Heart left ventricle (tissue), 16 donors: ENCODE measurements at regions not wholly inside any gene's neighbourhood (a gene's known extent, or its start where the extent isn't known, plus 50 kb on each side); places are given as distances from the start of the nearest gene placed in this dataset.

Source experiments
- ATAC-seq, 4 donors: fragments of 200-7000 bp; cut with Tn5 transposase; one replicate each; pipeline ENCODE4 v1.9.1; 2020 to 2022; ENCODE audit warnings: moderate library complexity in 4 of 4, mild to moderate bottlenecking in 3 of 4, moderate number of reproducible peaks in 1 of 4
- DNase-seq, 5 donors: peaks; one replicate each; pipeline ENCODE4 v3.0.0-alpha.2; 2020
- H3K27ac ChIP-seq, 12 donors: fragments of 200-600 bp; sonication (generic) in 4 of 12; one replicate each; pipeline versions ENCODE4 v1.5.0 to v1.8.0; 2016 to 2022; ENCODE audit warnings: mild to moderate bottlenecking in 2 of 12
- H3K27me3 ChIP-seq, 9 donors: fragments of 200-600 bp; sonication (generic) in 2 of 9; one replicate each; pipeline versions ENCODE4 v1.5.1 to v1.8.0; 2016 to 2022; ENCODE audit warnings: mild to moderate bottlenecking in 3 of 9
- H3K36me3 ChIP-seq, 9 donors: fragments of 200-600 bp; sonication (generic) in 2 of 9; one replicate each; pipeline versions ENCODE4 v1.5.0 to v1.8.0; 2018 to 2022; ENCODE audit warnings: mild to moderate bottlenecking in 2 of 9
- H3K4me1 ChIP-seq, 12 donors: fragments of 200-600 bp; sonication (generic) in 4 of 12; one replicate each; pipeline versions ENCODE4 v1.5.0 to v1.8.0; 2016 to 2022; ENCODE audit warnings: mild to moderate bottlenecking in 3 of 12
- H3K4me3 ChIP-seq, 12 donors: fragments of 200-600 bp; sonication (generic) in 4 of 12; one replicate each; pipeline versions ENCODE4 v1.5.0 to v1.8.0; 2017 to 2022; ENCODE audit warnings: mild to moderate bottlenecking in 9 of 12, moderate library complexity in 4 of 12
- H3K9me3 ChIP-seq, 12 donors: fragments of 200-600 bp; sonication (generic) in 4 of 12; one replicate each; pipeline versions ENCODE4 v1.5.0 to v1.8.0; 2016 to 2022; ENCODE audit warnings: mild to moderate bottlenecking in 1 of 12
- CTCF ChIP-seq, 12 donors: fragments of 200-600 bp; sonication (generic) in 4 of 12; IDR thresholded peaks; one replicate each; pipeline versions ENCODE4 v1.5.0 to v1.8.0; 2018 to 2022; ENCODE audit warnings: antibody characterized with exemption in 12 of 12, mild to moderate bottlenecking in 5 of 12
- POLR2A ChIP-seq, 2 donors: fragments of 450-650 bp; IDR thresholded peaks; one replicate each; pipeline ENCODE4 v1.6.1; 2017; ENCODE audit warnings: antibody characterized with exemption in 2 of 2, mild to moderate bottlenecking in 2 of 2, moderate library complexity in 2 of 2
- WGBS, 4 donors: extraction: QIAGEN DNeasy Blood & Tissue Kit in 2 of 4; methylation state at CpG; one replicate each; pipeline versions ENCODE4 v1.1.5 to v1.1.7; 2013 to 2018; 5-methylcytosine and 5-hydroxymethylcytosine counted together
- intact Hi-C, 10 donors: fragments of 100-400 bp; cut with DNase I; formaldehyde crosslinking; loops; one replicate each; pipeline versions ENCODE4 v1.11.1 to v1.14.2; 2022
- donor health status: ischemic (EF 13 %, LVEDD 7.1; RV severe dilation, severe dysfunction).
- donor health status: healthy with polysubstance abuse.
- donor health status: DM: no; HTN: yes; CAD: no.
- donor health status: DM: no; HTN: no; CAD: no.
- donor health status: ischemic (EF 25% LVEDD 6.9; RV normal size, moderate dysfunction).
- donor health status: ischemic (EF 25% LVEDD 5.7; RV mildly dilated, moderate dysfunction).
- donor health status: healthy.
- donor health status: DM: yes; HTN: yes; CAD: no.
- donor health status: ischemic (EF 35%, LVEDD 5.7; RV mildly dilated, moderate dysfunction).
- donor health status: nonischemic (EF 11% LVEDD 7.7; RV severe dilation, severe dysfunction).
- donor health status: DM: yes; HTN: yes; CAD: no.
- donor health status: PGD.
- donor health status: ischemic (EF 29% LVEDD 5.4; RV normal size, mild dysfunction).
- donor health status: nonischemic (EF 23%, LVEDD 6.1; RV moderate dilation, normal function).

- Histone ChIP-seq H3K4me3 (no peak overlapping the region), H3K9me3 (no peaks in the 10 kb centered on the region), H3K4me1 (no peaks in the 10 kb centered on the region), H3K27me3 (no peaks in the 10 kb centered on the region), H3K27ac (no peak overlapping the region), H3K36me3 (no peaks in the 10 kb centered on the region)
- DNase-seq, result no peak
- no peak for TF ChIP-seq POLR2A (IDR thresholded peaks at IDR 0.05)
- no peak for TF ChIP-seq CTCF (IDR thresholded peaks at IDR 0.05)
- intact Hi-C loops, result no loop called here
- 43 to 66% (median 48%) methylated on average over 1 of the region's 1 CpG for WGBS, 4 donors
- no peak for ATAC-seq
Observed at GRCh38 chr21:24150753-24151152, 1456.5 kb downstream of the MRPL39 start.

- 76 to 95% (median 85%) methylated on average over 2 of the region's 2 CpGs for WGBS, 4 donors
- TF ChIP-seq CTCF (IDR thresholded peaks at IDR 0.05) (no peak), POLR2A (IDR thresholded peaks at IDR 0.05) (no peak)
- Histone ChIP-seq H3K4me1 (no peaks in the 10 kb centered on the region), H3K27ac (no peak overlapping the region), H3K4me3 (no peak overlapping the region), H3K36me3 (no peaks in the 10 kb centered on the region), H3K27me3 (no peaks in the 10 kb centered on the region), H3K9me3 (no peaks in the 10 kb centered on the region)
- no peak for DNase-seq
- no peak for ATAC-seq
- intact Hi-C loops, result no loop called here
Observed at GRCh38 chr21:24148461-24148860, 1458.8 kb downstream of the MRPL39 start.

GRCh38 chr21:24147674-24148073 is 1459.6 kb downstream of the MRPL39 start:
- no peaks in the 10 kb centered on the region for H3K27me3 ChIP-seq
- no peaks in the 10 kb centered on the region for H3K36me3 ChIP-seq
- no peak overlapping the region for H3K27ac ChIP-seq
- no peaks in the 10 kb centered on the region for H3K9me3 ChIP-seq
- H3K4me3 ChIP-seq, result no peak overlapping the region
- DNase-seq (no peak), ATAC-seq (no peak)
- intact Hi-C loops, result no loop called here
- H3K4me1 ChIP-seq, result no peaks in the 10 kb centered on the region
- WGBS, 4 donors, result 78 to 84% (median 83%) methylated on average over 3 of the region's 3 CpGs
- TF ChIP-seq POLR2A (IDR thresholded peaks at IDR 0.05) (no peak), CTCF (IDR thresholded peaks at IDR 0.05) (no peak)

- 3 to 17% (median 14%) methylated on average over 1 of the region's 1 CpG for WGBS, 4 donors
- DNase-seq (no peak), ATAC-seq (no peak)
- intact Hi-C loops, result no loop called here
- no peaks in the 10 kb centered on the region for H3K4me1 ChIP-seq
- no peaks in the 10 kb centered on the region for H3K27me3 ChIP-seq
- no peak overlapping the region for H3K4me3 ChIP-seq
- no peaks in the 10 kb centered on the region for H3K36me3 ChIP-seq
- H3K9me3 ChIP-seq, result no peaks in the 10 kb centered on the region
- no peak overlapping the region for H3K27ac ChIP-seq
- TF ChIP-seq CTCF (IDR thresholded peaks at IDR 0.05) (no peak), POLR2A (IDR thresholded peaks at IDR 0.05) (no peak)
Observed at GRCh38 chr21:24131056-24131455, 1476.2 kb downstream of the MRPL39 start.
